ENCODE measurements at regions not wholly inside any gene's neighbourhood (a gene's known extent, or its start where the extent isn't known, plus 50 kb on each side); places are given as distances from the start of the nearest gene placed in this dataset.

GRCh38 chr9:82535432-82535998 is 527.4 kb downstream of the RASEF start:
- TF ChIP-seq ZNF274 (IDR thresholded peaks at IDR 0.05; ENCODE audit: low read depth, low read length) (no peak), YY1 (IDR thresholded peaks at IDR 0.05; ENCODE audit: insufficient read depth, insufficient read length) (no peak)
